K562 (cell line): ENCODE measurements at regions not wholly inside any gene's neighbourhood (a gene's known extent, or its start where the extent isn't known, plus 50 kb on each side); places are given as distances from the start of the nearest gene placed in this dataset.

ENCODE experiments used
- ATAC-seq: fragments of 200-7000 bp; cut with Tn5 transposase; 3 replicates; pipeline ENCODE4 v1.9.1; 2020; ENCODE audit warnings: moderate library complexity
- BruUV-seq: library from RNA; stranded (reverse); fragments of 400-500 nt; replicated peaks from 2 replicates; lab custom pipeline; 2021; lab: Mats Ljungman, UMichigan
- CTCF ChIA-PET: fragments of 300-600 bp; formaldehyde crosslinking; extraction: SDS; loops from one replicate; lab custom pipeline; 2021; ENCODE audit warnings: low intra/inter-chr PET ratio; lab: Yijun Ruan, JAX
- POLR2A ChIA-PET: fragments of 300-600, 350-650 bp; sonication (Branson Sonifier 250); formaldehyde crosslinking; extraction: SDS; loops from one replicate; lab custom pipeline; 2021; ENCODE audit warnings: antibody characterized with exemption, inconsistent platforms; lab: Yijun Ruan, JAX
- DNase-seq, 4 experiments: peaks; one replicate each; pipeline versions ENCODE4 v3.0.0 to v3.0.0-alpha.2; 2011 to 2018; ENCODE audit warnings: low spot score in 3 of 4, mixed read lengths in 3 of 4; ENCODE audit errors: extremely low read depth in 1 of 4
- FAIRE-seq: peaks from 2 replicates; lab custom pipeline; 2011; peaks lifted over from hg19 to GRCh38; lab: Jason Lieb, UNC
- H2AFZ ChIP-seq: 2 replicates; pipeline ENCODE4 v1.6.0; 2011; ENCODE audit warnings: low read depth, low read length, control low read depth, inconsistent platforms
- H3K27ac ChIP-seq: fragments of 200-600 bp; 3 replicates; pipeline ENCODE4 v1.8.0; 2011; ENCODE audit warnings: low read depth, mild to moderate bottlenecking, control low read depth, inconsistent platforms, low read length, moderate library complexity, mixed read lengths; ENCODE audit errors: extremely low read depth
- H3K27me3 ChIP-seq, 2 experiments: fragments of 300-600 bp in 1 of 2; 2 replicates in 1 of 2; 3 replicates in 1 of 2; pipeline versions ENCODE4 v1.6.0 to v1.8.0; 2011; ENCODE audit warnings: inconsistent platforms in 2 of 2, low read length in 2 of 2, mild to moderate bottlenecking in 1 of 2, mixed read lengths in 1 of 2, moderate library complexity in 1 of 2; ENCODE audit not compliant: control insufficient read depth in 2 of 2, insufficient read depth in 2 of 2
- H3K36me3 ChIP-seq: fragments of 300-600 bp; 3 replicates; pipeline ENCODE4 v1.8.0; 2011; ENCODE audit warnings: mild to moderate bottlenecking, low read length, inconsistent platforms; ENCODE audit not compliant: control insufficient read depth, insufficient read depth
- H3K4me1 ChIP-seq, 2 experiments: fragments of 200-600 bp in 1 of 2; replicated peaks in 1 of 2; 2 replicates in 1 of 2; 3 replicates in 1 of 2; pipeline versions ENCODE4 v1.5.1 to v1.8.0; 2011; ENCODE audit warnings: inconsistent platforms in 2 of 2, low read length in 2 of 2, mild to moderate bottlenecking in 1 of 2, mixed read lengths in 1 of 2, moderate library complexity in 1 of 2; ENCODE audit not compliant: control insufficient read depth in 2 of 2, insufficient read depth in 2 of 2
- H3K4me2 ChIP-seq: 2 replicates; pipeline ENCODE4 v1.6.1; 2011; ENCODE audit warnings: low read length, control low read depth, inconsistent platforms, mixed read lengths; ENCODE audit not compliant: insufficient read depth
- H3K4me3 ChIP-seq: fragments of 200-600 bp; sonication (generic), shearing (Covaris generic); 2 replicates; pipeline ENCODE4 v1.5.1; 2016; ENCODE audit warnings: control low read depth, inconsistent platforms
- H3K79me2 ChIP-seq: fragments of 200-600 bp; 3 replicates; pipeline ENCODE4 v1.8.0; 2011; ENCODE audit warnings: low read length, inconsistent platforms; ENCODE audit not compliant: control insufficient read depth, insufficient read depth
- H3K9ac ChIP-seq, 2 experiments: 2 replicates each; pipeline versions ENCODE4 v1.6.0 to v1.6.1; 2011; ENCODE audit warnings: low read depth in 2 of 2, low read length in 2 of 2, control low read depth in 1 of 2, inconsistent platforms in 1 of 2, mild to moderate bottlenecking in 1 of 2, mixed read lengths in 1 of 2; ENCODE audit not compliant: insufficient read depth in 1 of 2
- H3K9me1 ChIP-seq: one replicate; pipeline ENCODE4 v1.6.0; 2011; ENCODE audit warnings: inconsistent platforms, mild to moderate bottlenecking, low read length, moderate library complexity; ENCODE audit not compliant: control insufficient read depth, insufficient read depth
- H3K9me3 ChIP-seq: replicated peaks from 2 replicates; pipeline ENCODE4 v1.5.1; 2011; ENCODE audit warnings: low read depth, low read length, inconsistent platforms; ENCODE audit not compliant: control insufficient read depth, insufficient read depth
- H4K20me1 ChIP-seq: replicated peaks from 2 replicates; pipeline ENCODE4 v1.6.1; 2011; ENCODE audit warnings: low read length, inconsistent platforms, mixed read lengths; ENCODE audit not compliant: control insufficient read depth, insufficient read depth
- CBX8 ChIP-seq: fragments of 200-600 bp; sonication (generic); IDR thresholded peaks from 2 replicates; pipeline ENCODE4 v1.6.1; 2012; ENCODE audit warnings: borderline replicate concordance, mixed run types, low read depth, mild to moderate bottlenecking, moderate library complexity, mixed read lengths, low read length, control low read depth, inconsistent platforms; ENCODE audit not compliant: poor library complexity, severe bottlenecking; ENCODE audit errors: extremely low read depth
- ELF1 ChIP-seq: fragments of 200-800 bp; sonication (Bioruptor generic); IDR thresholded peaks from 2 replicates; pipeline ENCODE4 v1.6.1; 2016; ENCODE audit warnings: missing genetic modification characterization, missing compliant biosample characterization
- EWSR1 ChIP-seq: fragments of 450-650 bp; IDR thresholded peaks from 2 replicates; pipeline ENCODE4 v1.6.1; 2018; ENCODE audit warnings: borderline replicate concordance, mild to moderate bottlenecking, low read depth, moderate library complexity; ENCODE audit not compliant: partially characterized antibody
- HDAC1 ChIP-seq, 2 experiments: fragments of 450-650 bp; IDR thresholded peaks; 2 replicates each; pipeline ENCODE4 v1.6.1; 2016 to 2017; ENCODE audit warnings: inconsistent platforms in 1 of 2, mild to moderate bottlenecking in 1 of 2, moderate library complexity in 1 of 2
- MCM3 ChIP-seq: fragments of 450-650 bp; IDR thresholded peaks from 2 replicates; pipeline ENCODE4 v1.6.1; 2016
- MTA3 ChIP-seq: fragments of 450-650 bp; formaldehyde crosslinking; IDR thresholded peaks from 2 replicates; pipeline ENCODE4 v1.6.1; 2017; ENCODE audit warnings: mild to moderate bottlenecking, borderline replicate concordance
- POLR2AphosphoS2 ChIP-seq: IDR thresholded peaks from 2 replicates; pipeline ENCODE4 v1.6.1; 2012; ENCODE audit warnings: low read length, improper control_type of control experiment
- POLR3G ChIP-seq: IDR thresholded peaks from 2 replicates; pipeline ENCODE4 v1.6.1; 2011; ENCODE audit not compliant: insufficient read length, insufficient replicate concordance; ENCODE audit errors: extremely low read depth
- PRMT5 ChIP-seq: sonication (generic); formaldehyde crosslinking; IDR thresholded peaks from 2 replicates; pipeline ENCODE4 v1.5.0; 2020; ENCODE audit warnings: missing genetic modification reagents
- ZBTB34 ChIP-seq: fragments of 250-450 bp; sonication (Bioruptor Pico); IDR thresholded peaks from 2 replicates; pipeline ENCODE4 v1.8.0; 2021; ENCODE audit warnings: mild to moderate bottlenecking, moderate library complexity
- ZZZ3 ChIP-seq: fragments of 450-650 bp; IDR thresholded peaks from 2 replicates; pipeline ENCODE4 v1.6.1; 2016; ENCODE audit warnings: antibody characterized with exemption, mild to moderate bottlenecking, moderate library complexity
- WGBS: fragments of 100-300 bp; shearing (Covaris generic); methylation state at CpG from one replicate; pipeline ENCODE4 v1.1.6; 2016; ENCODE audit warnings: low coverage, mixed read lengths; ENCODE audit not compliant: insufficient coverage; ENCODE audit errors: missing lambda C conversion rate; 5-methylcytosine and 5-hydroxymethylcytosine counted together
- in situ Hi-C: fragments of 300-500 bp; cut with MboI; formaldehyde crosslinking; loops from 4 replicates; pipeline ENCODE4 v1.15.0; 2018; ENCODE audit warnings: inconsistent platforms, mixed read lengths
- intact Hi-C: fragments of 100-400 bp; cut with micrococcal nuclease; formaldehyde crosslinking; loops from 2 replicates; pipeline ENCODE4 v1.14.2; 2022
- TF ChIP-seq, protein P1 (sequence below), 2 experiments: IDR thresholded peaks; 2 replicates each; pipeline ENCODE4 v1.6.1; 2011; ENCODE audit warnings: borderline replicate concordance in 1 of 2, control low read depth in 1 of 2, low read depth in 1 of 2, low read length in 1 of 2, mild to moderate bottlenecking in 1 of 2, mixed read lengths in 1 of 2, moderate library complexity in 1 of 2; ENCODE audit not compliant: insufficient read depth in 1 of 2, insufficient read length in 1 of 2, poor library complexity in 1 of 2, severe bottlenecking in 1 of 2; ENCODE audit errors: extremely low read depth in 1 of 2

GRCh38 chr14:22305607-22306006, 283.4 kb downstream of the DAD1 start:
- no peaks in the 10 kb centered on the region for H3K9me1 ChIP-seq
- ATAC-seq (no peak), FAIRE-seq (no peak), DNase-seq (no peak)
- no peaks in the 10 kb centered on the region for H3K36me3 ChIP-seq
- H3K27ac ChIP-seq, result no peak overlapping the region
- H3K79me2 ChIP-seq, result no peaks in the 10 kb centered on the region
- TF ChIP-seq ELF1 (tag) (no peak), ZZZ3 (no peak), PRMT5 (CRISPR knock-in tag) (no peak), CBX8 (no peak), POLR3G (no peak), EWSR1 (no peak), MTA3 (no peak), MCM3 (no peak), ZBTB34 (no peak), HDAC1 (IDR thresholded peaks at IDR 0.05) (no peak), POLR2AphosphoS2 (no peak)
- TF ChIP-seq, protein P1, sequence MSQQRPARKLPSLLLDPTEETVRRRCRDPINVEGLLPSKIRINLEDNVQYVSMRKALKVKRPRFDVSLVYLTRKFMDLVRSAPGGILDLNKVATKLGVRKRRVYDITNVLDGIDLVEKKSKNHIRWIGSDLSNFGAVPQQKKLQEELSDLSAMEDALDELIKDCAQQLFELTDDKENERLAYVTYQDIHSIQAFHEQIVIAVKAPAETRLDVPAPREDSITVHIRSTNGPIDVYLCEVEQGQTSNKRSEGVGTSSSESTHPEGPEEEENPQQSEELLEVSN (IDR thresholded peaks at IDR 0.05; ENCODE audit: borderline replicate concordance in 1 of 2, extremely low read depth in 1 of 2, insufficient read depth in 1 of 2, insufficient read length in 1 of 2, low read depth in 1 of 2, low read length in 1 of 2, poor library complexity in 1 of 2, severe bottlenecking in 1 of 2), result no peak
- no peak overlapping the region for H3K4me2 ChIP-seq
- no peaks in the 10 kb centered on the region for H3K4me1 ChIP-seq
- ChIA-PET CTCF (no interaction called here), POLR2A (interaction anchor here (1.2 kb wide), 1 partner anchor 53 kb away, joined by 3 read pairs; no protein-coding TSS in a partner anchor)
- H3K27me3 ChIP-seq, result peaks cover 2 to 5% of the 10 kb centered on the region in 2 experiments; a peak in 3 of 5 replicates
- H3K4me3 ChIP-seq, result no peak overlapping the region
- in situ Hi-C loops, result loop anchor here (10.0 kb wide), 1 partner anchor 169 kb away; no protein-coding TSS in a partner anchor
- no peaks in the 10 kb centered on the region for H4K20me1 ChIP-seq
- intact Hi-C loops, result no loop called here
- no peak overlapping the region for H3K9ac ChIP-seq
- H2AFZ ChIP-seq, result no peak overlapping the region
- no peaks in the 10 kb centered on the region for H3K9me3 ChIP-seq
- 3% methylated on average over 5 of the region's 5 CpGs for WGBS
- no TSS peak for BruUV-seq
